ENCODE measurements at regions not wholly inside any gene's neighbourhood (a gene's known extent, or its start where the extent isn't known, plus 50 kb on each side); places are given as distances from the start of the nearest gene placed in this dataset.

GRCh38 chr17:33684735-33685134, 391.6 kb upstream of the ASIC2 start:
- TF ChIP-seq POLR2A (IDR thresholded peaks at IDR 0.05) (no peak), CTCF (IDR thresholded peaks at IDR 0.05) (no peak)
